ENCODE measurements at regions not wholly inside any gene's neighbourhood (a gene's known extent, or its start where the extent isn't known, plus 50 kb on each side); places are given as distances from the start of the nearest gene placed in this dataset.

DNA sequence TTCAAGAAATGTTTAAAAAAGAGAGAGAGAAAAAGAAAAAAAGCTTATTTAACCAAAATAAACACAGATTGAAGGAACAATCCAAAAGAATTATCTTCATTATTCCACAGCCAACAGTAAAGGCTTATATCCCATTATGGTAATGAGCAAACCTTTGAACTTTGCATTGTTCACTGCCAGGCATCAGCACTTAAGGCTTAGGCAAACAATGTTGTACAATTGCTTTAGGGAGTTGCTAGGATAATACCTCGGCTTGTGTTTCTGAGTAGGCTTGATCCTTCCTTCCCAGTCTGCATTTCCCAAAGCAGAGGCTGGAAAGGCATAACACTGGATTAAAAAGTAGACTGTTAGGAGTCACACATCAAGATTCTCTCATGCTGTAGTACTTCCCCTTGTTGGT lies 352.7 kb upstream of the IGFBP7 start:
- Histone ChIP-seq H4K5ac (ENCODE audit: insufficient read length, low read depth, low read length) (no peak overlapping the region), H4K20me1 (ENCODE audit: control insufficient read depth, insufficient read depth, insufficient read length) (no peaks in the 10 kb centered on the region), H3K27me3 (ENCODE audit: insufficient read depth, low read length) (no peaks in the 10 kb centered on the region), H4K8ac (replicated peaks; ENCODE audit: insufficient read length, low read depth, low read length) (no peak overlapping the region), H3K27ac (ENCODE audit: insufficient read length, low read depth, low read length) (no peak overlapping the region), H2BK120ac (ENCODE audit: low read depth, low read length, poor library complexity, severe bottlenecking) (no peak overlapping the region), H2BK5ac (ENCODE audit: insufficient read length, low read length) (no peak overlapping the region), H3K23ac (ENCODE audit: insufficient read length, low read depth, low read length) (no peak overlapping the region), H3K4me2 (ENCODE audit: insufficient read depth, insufficient read length, low read length) (no peak overlapping the region), H3T11ph (ENCODE audit: low read length) (no peak overlapping the region), H3K79me1 (ENCODE audit: insufficient read depth, low read depth, low read length, poor library complexity, severe bottlenecking) (no peaks in the 10 kb centered on the region), H2AK5ac (ENCODE audit: insufficient read length, low read length) (no peak overlapping the region), H2BK15ac (ENCODE audit: low read depth, low read length) (no peak overlapping the region), H3K9ac (ENCODE audit: extremely low read depth, insufficient read length, low read length) (no peak overlapping the region), H3K4ac (ENCODE audit: low read depth, low read length) (no peak overlapping the region), H3K9me3 (ENCODE audit: control insufficient read depth, low read depth, low read length) (no peaks in the 10 kb centered on the region), H3K4me1 (ENCODE audit: insufficient read depth, low read length) (no peaks in the 10 kb centered on the region; the same call in 1 of the 2 replicates), H3K56ac (ENCODE audit: insufficient read length, low read depth, low read length) (no peak overlapping the region), H4K91ac (ENCODE audit: insufficient read length, low read depth, low read length) (no peak overlapping the region), H3K79me2 (ENCODE audit: insufficient read depth, low read length) (no peaks in the 10 kb centered on the region), H2AFZ (ENCODE audit: low read length) (no peak overlapping the region), H3K23me2 (ENCODE audit: insufficient read length, low read depth, low read length, poor library complexity, severe bottlenecking) (no peaks in the 10 kb centered on the region), H3K14ac (ENCODE audit: insufficient read depth, low read length) (no peak overlapping the region), H2BK20ac (ENCODE audit: low read depth, low read length, poor library complexity, severe bottlenecking) (no peak overlapping the region), H2BK12ac (ENCODE audit: insufficient read length, low read depth, low read length) (no peak overlapping the region), H3K18ac (ENCODE audit: insufficient read length, low read depth, low read length) (no peak overlapping the region)
- WGBS (ENCODE audit: extremely low coverage, insufficient read length, low lambda C conversion rate), result no CpG with 5 or more reads among the region's 1 CpG
- DNase-seq, result no peak
- peaks cover 0 to 2% (median 1%) of the 10 kb centered on the region in 3 experiments; a peak in 2 of 7 replicates for H3K36me3 Mint-ChIP-seq (ENCODE audit: insufficient read depth in 1 of 3, low read depth in 3 of 3)
- peaks cover 4 to 8% of the 10 kb centered on the region in 2 experiments; a peak in 4 of 5 replicates for H3K9me3 Mint-ChIP-seq
- no peak overlapping the region for H3K27ac Mint-ChIP-seq
- TF ChIP-seq, protein P1, sequence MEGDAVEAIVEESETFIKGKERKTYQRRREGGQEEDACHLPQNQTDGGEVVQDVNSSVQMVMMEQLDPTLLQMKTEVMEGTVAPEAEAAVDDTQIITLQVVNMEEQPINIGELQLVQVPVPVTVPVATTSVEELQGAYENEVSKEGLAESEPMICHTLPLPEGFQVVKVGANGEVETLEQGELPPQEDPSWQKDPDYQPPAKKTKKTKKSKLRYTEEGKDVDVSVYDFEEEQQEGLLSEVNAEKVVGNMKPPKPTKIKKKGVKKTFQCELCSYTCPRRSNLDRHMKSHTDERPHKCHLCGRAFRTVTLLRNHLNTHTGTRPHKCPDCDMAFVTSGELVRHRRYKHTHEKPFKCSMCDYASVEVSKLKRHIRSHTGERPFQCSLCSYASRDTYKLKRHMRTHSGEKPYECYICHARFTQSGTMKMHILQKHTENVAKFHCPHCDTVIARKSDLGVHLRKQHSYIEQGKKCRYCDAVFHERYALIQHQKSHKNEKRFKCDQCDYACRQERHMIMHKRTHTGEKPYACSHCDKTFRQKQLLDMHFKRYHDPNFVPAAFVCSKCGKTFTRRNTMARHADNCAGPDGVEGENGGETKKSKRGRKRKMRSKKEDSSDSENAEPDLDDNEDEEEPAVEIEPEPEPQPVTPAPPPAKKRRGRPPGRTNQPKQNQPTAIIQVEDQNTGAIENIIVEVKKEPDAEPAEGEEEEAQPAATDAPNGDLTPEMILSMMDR (conservative IDR thresholded peaks at IDR 0.05), result no peak
- H3K4me3 Mint-ChIP-seq, result no peak overlapping the region
- peaks cover 3% of the 10 kb centered on the region; the same call in 1 of the 2 replicates for H3K27me3 Mint-ChIP-seq (ENCODE audit: low read depth)
- peaks cover 4 to 13% of the 10 kb centered on the region in 2 experiments; a peak in 2 of 4 replicates for H3K4me1 Mint-ChIP-seq
